GM06990 (cell line): ENCODE measurements at regions not wholly inside any gene's neighbourhood (a gene's known extent, or its start where the extent isn't known, plus 50 kb on each side); places are given as distances from the start of the nearest gene placed in this dataset.

Source experiments
- DNase-seq: peaks from one replicate; pipeline ENCODE4 v3.0.0-alpha.2; 2011; ENCODE audit not compliant: insufficient read length; ENCODE audit errors: extremely low read depth
- H3K27me3 ChIP-seq: replicated peaks from 2 replicates; pipeline ENCODE4 v1.6.0; 2011; ENCODE audit warnings: low read length; ENCODE audit not compliant: control insufficient read depth, insufficient read depth
- H3K36me3 ChIP-seq: 2 replicates; pipeline ENCODE4 v1.5.1; 2011; ENCODE audit warnings: low read length; ENCODE audit not compliant: control insufficient read depth, insufficient read depth
- H3K4me3 ChIP-seq: replicated peaks from 2 replicates; pipeline ENCODE4 v1.5.1; 2011; ENCODE audit warnings: low read depth, mild to moderate bottlenecking, control low read depth, low read length
- TF ChIP-seq, protein P1 (sequence below): IDR thresholded peaks from 2 replicates; pipeline ENCODE4 v1.5.1; 2011; ENCODE audit warnings: low read length, control low read depth, mild to moderate bottlenecking, inconsistent platforms; ENCODE audit not compliant: insufficient read depth, poor library complexity, severe bottlenecking

DNA sequence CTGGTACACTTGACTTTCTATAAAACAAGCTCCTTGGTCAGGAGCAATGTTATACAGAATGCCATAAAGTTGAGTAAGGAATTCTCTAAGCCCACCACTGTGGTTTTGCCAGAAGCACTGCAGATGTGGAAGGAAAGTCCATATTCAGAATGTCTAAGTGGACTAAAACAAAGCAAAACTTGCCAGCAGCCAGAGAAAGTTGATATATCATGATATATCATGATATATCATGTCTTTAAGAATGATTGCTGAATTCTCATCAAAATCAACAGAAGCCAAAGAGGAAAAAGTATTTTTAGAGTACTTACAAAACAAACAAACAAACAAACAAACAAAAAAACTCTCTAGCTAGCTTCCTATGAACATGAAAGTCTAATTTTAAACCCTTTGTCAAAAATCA lies 424.8 kb upstream of the OR4E1 start:
- TF ChIP-seq, protein P1, sequence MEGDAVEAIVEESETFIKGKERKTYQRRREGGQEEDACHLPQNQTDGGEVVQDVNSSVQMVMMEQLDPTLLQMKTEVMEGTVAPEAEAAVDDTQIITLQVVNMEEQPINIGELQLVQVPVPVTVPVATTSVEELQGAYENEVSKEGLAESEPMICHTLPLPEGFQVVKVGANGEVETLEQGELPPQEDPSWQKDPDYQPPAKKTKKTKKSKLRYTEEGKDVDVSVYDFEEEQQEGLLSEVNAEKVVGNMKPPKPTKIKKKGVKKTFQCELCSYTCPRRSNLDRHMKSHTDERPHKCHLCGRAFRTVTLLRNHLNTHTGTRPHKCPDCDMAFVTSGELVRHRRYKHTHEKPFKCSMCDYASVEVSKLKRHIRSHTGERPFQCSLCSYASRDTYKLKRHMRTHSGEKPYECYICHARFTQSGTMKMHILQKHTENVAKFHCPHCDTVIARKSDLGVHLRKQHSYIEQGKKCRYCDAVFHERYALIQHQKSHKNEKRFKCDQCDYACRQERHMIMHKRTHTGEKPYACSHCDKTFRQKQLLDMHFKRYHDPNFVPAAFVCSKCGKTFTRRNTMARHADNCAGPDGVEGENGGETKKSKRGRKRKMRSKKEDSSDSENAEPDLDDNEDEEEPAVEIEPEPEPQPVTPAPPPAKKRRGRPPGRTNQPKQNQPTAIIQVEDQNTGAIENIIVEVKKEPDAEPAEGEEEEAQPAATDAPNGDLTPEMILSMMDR: no peak
- H3K36me3 ChIP-seq: no peaks in the 10 kb centered on the region
- no peak overlapping the region for H3K4me3 ChIP-seq
- no peaks in the 10 kb centered on the region; the same call in 1 of the 2 replicates for H3K27me3 ChIP-seq
- no peak for DNase-seq

DNA sequence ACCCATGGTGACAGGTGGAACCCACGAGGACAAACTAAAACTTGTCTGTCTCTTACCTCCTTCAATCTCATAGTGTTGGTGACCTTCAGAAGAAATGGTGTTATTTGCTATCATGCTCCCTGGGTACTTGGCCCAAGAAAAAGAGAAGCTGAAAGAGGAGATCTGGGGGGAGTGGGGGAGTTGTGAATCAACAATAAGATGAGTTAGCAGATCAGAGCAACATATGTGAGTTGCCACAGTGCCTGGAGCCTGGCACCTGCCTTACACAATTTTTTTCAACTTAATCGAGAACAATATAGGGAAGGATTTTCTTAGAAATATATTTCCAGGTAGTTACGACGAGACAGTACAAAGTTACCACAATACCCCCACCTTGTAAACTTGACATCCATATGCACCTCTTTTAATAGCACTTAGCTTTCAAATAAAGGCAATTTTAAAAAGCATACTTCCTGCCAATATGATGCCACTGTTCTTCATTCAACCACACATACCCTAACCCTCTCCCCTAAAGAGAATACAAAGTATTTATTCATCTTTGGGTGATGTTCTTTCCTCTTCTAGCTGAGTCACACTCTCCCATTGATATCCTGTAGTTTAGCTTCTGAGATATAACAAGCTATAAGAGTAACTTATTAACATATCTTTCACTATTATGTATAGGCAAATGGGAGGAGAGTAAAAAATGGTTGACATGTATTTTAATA lies 424.1 kb upstream of the OR4E1 start:
- Histone ChIP-seq H3K4me3 (no peak overlapping the region), H3K27me3 (no peaks in the 10 kb centered on the region; the same call in 1 of the 2 replicates), H3K36me3 (no peaks in the 10 kb centered on the region)
- TF ChIP-seq, protein P1: no peak
- DNase-seq: no peak

DNA sequence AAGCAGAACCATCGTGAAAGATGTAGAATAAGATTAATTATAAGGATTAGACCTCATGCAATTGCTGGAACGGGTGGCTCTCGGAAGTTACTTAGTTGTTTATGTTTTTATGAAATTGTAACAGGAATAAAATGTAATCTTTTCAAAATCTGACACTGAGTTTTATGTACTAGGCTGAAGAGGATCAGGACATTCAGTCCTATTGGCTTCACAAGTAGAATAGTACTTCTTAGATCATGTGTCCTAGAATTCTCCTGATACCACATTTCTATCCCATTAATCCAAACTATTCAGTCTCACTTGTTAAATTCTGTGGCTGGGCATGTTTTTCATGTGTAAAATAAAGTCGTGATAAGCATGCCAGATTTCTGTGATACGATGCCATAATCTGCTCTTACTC lies 423.5 kb upstream of the OR4E1 start:
- TF ChIP-seq, protein P1: no peak
- no peak for DNase-seq
- H3K27me3 ChIP-seq: no peaks in the 10 kb centered on the region
- no peaks in the 10 kb centered on the region for H3K36me3 ChIP-seq
- H3K4me3 ChIP-seq: no peak overlapping the region

DNA sequence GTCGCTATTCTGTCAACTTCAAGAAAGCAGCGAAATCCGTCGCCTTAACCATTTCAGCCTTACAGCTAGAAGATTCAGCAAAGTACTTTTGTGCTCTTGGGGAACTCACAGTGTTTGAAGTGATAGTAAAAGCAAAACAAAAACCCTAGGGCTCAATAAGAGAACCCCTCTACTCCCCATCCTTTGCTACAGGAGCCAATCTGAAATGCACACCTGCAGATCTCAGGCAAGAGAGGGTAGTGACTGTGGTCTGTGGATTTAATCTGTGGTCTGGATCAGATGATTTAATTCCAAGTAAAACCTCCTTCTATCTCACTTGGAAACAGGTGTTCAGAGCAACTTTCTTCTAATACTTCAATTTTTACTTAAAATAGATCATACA lies 422.9 kb upstream of the OR4E1 start:
- H3K27me3 ChIP-seq: no peaks in the 10 kb centered on the region
- no peak overlapping the region for H3K4me3 ChIP-seq
- no peaks in the 10 kb centered on the region for H3K36me3 ChIP-seq
- DNase-seq: no peak
- TF ChIP-seq, protein P1: no peak

DNA sequence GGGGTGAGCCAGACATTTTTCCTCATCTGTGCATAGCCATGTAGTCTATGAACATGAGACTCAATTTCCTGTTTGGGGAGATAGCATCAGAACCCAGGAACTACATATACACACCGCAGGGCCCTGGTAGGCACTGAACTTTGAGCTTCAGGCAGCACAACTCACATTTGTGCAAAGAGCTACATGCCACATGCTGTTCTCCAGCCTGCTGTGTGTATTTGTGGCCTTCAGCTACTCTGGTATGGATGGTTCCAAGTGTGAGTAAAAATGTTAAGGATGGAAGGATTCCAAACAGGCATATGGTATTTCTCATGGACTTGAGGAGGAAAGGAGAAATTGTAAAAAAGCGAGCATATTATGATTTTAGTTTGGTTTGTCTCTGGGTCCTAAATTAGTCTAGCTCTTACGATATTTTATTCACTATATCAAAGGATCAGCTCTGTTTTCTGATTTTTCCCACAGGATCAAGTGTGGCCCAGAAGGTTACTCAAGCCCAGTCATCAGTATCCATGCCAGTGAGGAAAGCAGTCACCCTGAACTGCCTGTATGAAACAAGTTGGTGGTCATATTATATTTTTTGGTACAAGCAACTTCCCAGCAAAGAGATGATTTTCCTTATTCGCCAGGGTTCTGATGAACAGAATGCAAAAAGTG lies 422.4 kb upstream of the OR4E1 start:
- Histone ChIP-seq H3K27me3 (no peaks in the 10 kb centered on the region), H3K36me3 (no peaks in the 10 kb centered on the region), H3K4me3 (no peak overlapping the region)
- no peak for DNase-seq
- TF ChIP-seq, protein P1: no peak
